Stimulated activated CD8-positive, alpha-beta memory T cell treated with anti-CD3 and anti-CD28 coated beads, Interleukin-2, amount 100 ng/mL, for 48 hours (primary cell): ENCODE measurements at regions not wholly inside any gene's neighbourhood (a gene's known extent, or its start where the extent isn't known, plus 50 kb on each side); places are given as distances from the start of the nearest gene placed in this dataset.
"Not testable (repeated sequence)": the region's sequence is repeated elsewhere in the genome, so short reads cannot be mapped to it uniquely, and the experiment has no call there.

Source experiments
- DNase-seq, 2 donors: peaks; one replicate each; pipeline ENCODE4 v3.0.0-alpha.2; 2020; ENCODE audit warnings: low read depth in 2 of 2

DNA sequence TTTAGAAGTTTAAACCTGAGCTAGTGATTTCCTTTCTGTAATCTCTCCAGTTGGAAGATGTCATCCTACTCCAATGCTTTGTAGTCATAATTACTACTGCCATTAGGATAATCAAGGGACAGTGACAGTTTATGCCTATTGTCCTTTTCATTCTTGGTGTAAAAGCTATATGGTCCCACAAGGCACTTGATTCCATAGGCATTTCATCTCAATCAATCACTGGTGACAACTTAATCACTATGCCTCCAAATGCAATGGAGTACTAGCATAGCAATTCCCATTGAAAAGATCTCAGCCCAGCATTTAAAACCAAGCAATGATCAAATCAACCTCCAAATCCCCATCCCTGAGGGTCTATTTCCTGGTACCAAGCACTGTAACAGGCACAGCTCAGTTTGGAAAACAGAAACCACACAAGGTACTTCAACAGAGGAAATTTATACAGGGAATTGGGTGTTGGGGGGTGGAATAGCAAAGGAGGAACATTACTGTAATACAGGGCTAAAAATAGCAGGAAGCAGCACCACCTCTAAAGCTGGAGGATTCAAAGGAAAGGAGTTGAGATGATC lies 51.0 kb downstream of the FHIP2A start:
- no peak for DNase-seq

GRCh38 chr10:114874827-114875411 lies 53.3 kb downstream of the FHIP2A start:
- DNase-seq: peak; percentile 2 to 15

DNA sequence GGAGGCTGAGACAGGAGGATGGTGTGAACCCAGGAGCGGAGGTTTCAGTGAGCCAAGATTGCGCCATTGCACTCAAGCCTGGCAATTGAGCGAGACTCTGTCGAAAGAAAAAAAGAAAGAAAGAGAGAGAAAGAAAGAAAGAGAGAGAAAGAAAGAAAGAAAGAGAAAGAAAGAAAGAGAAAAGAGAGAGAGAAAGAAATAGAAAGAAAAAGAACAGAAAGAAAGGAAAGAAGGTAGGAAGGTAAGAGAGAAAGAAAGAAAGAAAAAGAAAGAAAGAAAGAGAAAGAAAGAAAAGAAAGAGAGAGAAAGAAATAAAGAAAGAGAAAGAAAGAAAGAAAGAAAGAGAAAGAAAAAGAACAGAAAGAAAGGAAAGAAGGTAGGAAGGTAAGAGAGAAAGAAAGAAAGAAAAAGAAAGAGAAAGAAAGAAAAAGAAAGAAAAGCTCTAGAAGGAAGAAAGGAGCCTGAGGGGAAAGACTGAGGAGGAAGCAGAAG lies 54.1 kb downstream of the FHIP2A start:
- not testable (repeated sequence) for DNase-seq

GRCh38 chr10:114876169-114876568 lies 54.6 kb downstream of the FHIP2A start:
- DNase-seq: no peak

DNA sequence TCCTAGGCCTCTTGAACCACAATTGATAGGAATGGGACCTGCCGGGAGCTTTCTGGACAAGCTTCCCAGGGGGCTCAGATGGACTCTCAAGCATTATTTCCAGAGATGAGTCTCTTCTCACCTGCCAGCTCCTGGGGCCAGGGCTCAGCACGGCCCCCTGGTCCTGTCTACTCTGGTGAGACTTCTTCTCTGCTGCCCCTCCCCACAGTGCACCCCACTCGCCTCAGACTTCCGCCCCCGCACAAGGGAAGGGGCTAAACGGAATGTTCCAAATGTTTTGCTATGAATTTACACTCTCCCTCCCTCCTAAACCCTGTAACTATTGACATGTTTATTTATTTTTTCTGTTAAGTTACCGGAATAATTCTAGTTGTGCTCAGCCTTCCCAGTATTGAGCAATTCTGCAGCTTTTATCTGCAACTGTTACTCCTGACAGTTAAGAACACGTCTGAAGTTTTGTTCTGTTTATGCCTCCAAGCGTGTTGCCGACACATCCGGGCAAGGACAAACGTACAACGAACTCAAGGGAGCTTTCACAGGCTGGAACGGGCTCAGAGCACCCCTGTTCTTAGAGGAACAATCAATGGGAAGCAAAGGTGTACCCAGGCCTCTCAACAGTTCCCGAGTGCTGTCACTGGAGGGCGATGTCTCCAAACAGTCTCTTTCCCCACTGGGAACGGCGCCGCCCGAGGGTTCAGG lies 55.2 kb downstream of the FHIP2A start:
- DNase-seq: peak; percentile 31 to 43

DNA sequence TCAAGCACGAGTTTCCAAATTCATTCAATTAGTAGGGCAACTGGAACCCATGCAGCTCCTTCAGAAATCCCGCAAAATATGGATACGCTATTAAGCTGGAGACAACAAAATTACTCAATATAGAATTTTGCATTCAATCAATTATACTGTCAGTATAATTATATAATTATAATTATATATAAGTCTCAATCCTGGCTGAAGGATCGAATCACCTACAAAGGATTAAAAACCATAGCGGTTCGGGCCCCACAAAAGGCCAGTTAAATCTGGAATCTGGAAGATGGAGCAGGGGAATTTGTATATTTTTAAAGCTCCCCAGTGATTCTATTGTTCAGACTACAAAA lies 55.7 kb downstream of the FHIP2A start:
- DNase-seq: no peak

- no peak for DNase-seq
These were observed 57.5 kb downstream of the FHIP2A start for GRCh38 chr10:114879093-114879492.

GRCh38 chr10:114879541-114880158 lies 58.1 kb downstream of the FHIP2A start:
- peak; percentile 17 to 26 for DNase-seq

DNA sequence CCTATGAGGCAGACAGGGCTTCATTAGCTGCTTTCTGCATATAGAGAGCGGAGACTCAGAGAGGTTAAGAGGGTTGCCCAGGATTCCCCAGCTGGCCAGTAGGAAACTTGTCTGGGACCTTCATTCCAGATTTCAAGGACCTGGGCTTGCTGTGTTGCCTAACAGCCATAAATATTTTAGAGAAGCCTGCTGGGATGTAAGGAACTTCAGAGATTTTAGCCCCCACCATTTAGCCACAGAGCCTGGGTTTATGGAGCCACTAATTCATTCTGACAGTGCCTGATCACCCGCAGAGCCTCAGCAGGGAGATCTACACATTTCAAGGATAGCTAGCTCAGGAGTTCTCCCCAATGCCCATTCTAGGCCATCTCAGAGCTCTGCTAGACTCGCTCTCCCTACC lies 56.6 kb upstream of the TRUB1 start:
- DNase-seq: no peak

- no peak for DNase-seq
These were observed 56.1 kb upstream of the TRUB1 start for GRCh38 chr10:114881901-114882300.

GRCh38 chr10:114885443-114885842 lies 52.6 kb upstream of the TRUB1 start:
- DNase-seq: no peak
